RWPE2 (cell line): ENCODE measurements at regions not wholly inside any gene's neighbourhood (a gene's known extent, or its start where the extent isn't known, plus 50 kb on each side); places are given as distances from the start of the nearest gene placed in this dataset.

ENCODE experiments used
- ATAC-seq: fragments of 200-7000 bp; cut with Tn5 transposase; 3 replicates; pipeline ENCODE4 v1.9.1; 2021; ENCODE audit warnings: low read depth
- DNase-seq: peaks from one replicate; pipeline ENCODE4 v3.0.0-alpha.2; 2020; ENCODE audit warnings: low spot score
- H3K27ac ChIP-seq: fragments of 450-650 bp; 2 replicates; pipeline ENCODE4 v1.5.1; 2017; ENCODE audit warnings: mild to moderate bottlenecking; ENCODE audit not compliant: poor library complexity, severe bottlenecking
- H3K27me3 ChIP-seq: fragments of 250-450 bp; sonication (Bioruptor Pico); 2 replicates; pipeline ENCODE4 v1.5.1; 2021; ENCODE audit warnings: mild to moderate bottlenecking, moderate library complexity; ENCODE audit not compliant: insufficient read depth, poor library complexity, severe bottlenecking
- H3K36me3 ChIP-seq: fragments of 250-450 bp; sonication (Bioruptor Pico); 2 replicates; pipeline ENCODE4 v1.5.1; 2020; ENCODE audit warnings: low read depth, mild to moderate bottlenecking, moderate library complexity
- H3K4me1 ChIP-seq: fragments of 250-450 bp; sonication (Bioruptor Pico); 2 replicates; pipeline ENCODE4 v1.5.1; 2021; ENCODE audit warnings: mild to moderate bottlenecking, moderate library complexity; ENCODE audit not compliant: insufficient read depth, poor library complexity, severe bottlenecking
- H3K4me3 ChIP-seq: fragments of 250-450 bp; sonication (Bioruptor Pico); 2 replicates; pipeline ENCODE4 v1.5.1; 2021; ENCODE audit warnings: mild to moderate bottlenecking, moderate library complexity; ENCODE audit not compliant: severe bottlenecking
- H3K9me3 ChIP-seq: fragments of 250-450 bp; sonication (Bioruptor Pico); 2 replicates; pipeline ENCODE4 v1.5.1; 2021; ENCODE audit warnings: mild to moderate bottlenecking, moderate library complexity; ENCODE audit not compliant: severe bottlenecking
- TF ChIP-seq, protein P1 (sequence below): fragments of 450-650 bp; IDR thresholded peaks from one replicate; pipeline ENCODE4 v1.5.1; 2017; ENCODE audit warnings: mild to moderate bottlenecking, moderate library complexity; ENCODE audit not compliant: poor library complexity, severe bottlenecking

DNA sequence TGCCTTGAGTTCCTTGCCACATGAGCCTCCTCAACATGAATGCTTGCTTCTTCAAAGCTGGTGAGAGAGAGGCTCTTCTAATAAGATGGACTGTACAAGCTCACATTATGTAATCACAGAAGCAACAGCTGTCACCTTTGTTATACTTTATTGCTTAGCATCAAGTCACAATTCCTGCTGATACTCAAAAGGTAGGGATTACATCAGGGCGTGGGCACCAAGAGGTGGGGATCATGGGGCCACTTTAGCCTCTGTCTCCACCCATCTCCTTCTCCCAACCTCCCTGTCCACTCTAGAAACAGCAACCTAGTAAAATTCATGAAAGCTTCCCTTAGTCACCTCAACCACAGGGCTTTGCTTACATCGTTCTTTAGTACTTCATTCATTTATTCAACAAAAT lies 95.9 kb downstream of the FAM43A start:
- Histone ChIP-seq H3K4me1 (no peaks in the 10 kb centered on the region), H3K4me3 (no peak overlapping the region), H3K36me3 (no peaks in the 10 kb centered on the region), H3K27ac (no peak overlapping the region), H3K27me3 (no peaks in the 10 kb centered on the region), H3K9me3 (no peaks in the 10 kb centered on the region)
- DNase-seq (no peak), ATAC-seq (no peak)
- TF ChIP-seq, protein P1, sequence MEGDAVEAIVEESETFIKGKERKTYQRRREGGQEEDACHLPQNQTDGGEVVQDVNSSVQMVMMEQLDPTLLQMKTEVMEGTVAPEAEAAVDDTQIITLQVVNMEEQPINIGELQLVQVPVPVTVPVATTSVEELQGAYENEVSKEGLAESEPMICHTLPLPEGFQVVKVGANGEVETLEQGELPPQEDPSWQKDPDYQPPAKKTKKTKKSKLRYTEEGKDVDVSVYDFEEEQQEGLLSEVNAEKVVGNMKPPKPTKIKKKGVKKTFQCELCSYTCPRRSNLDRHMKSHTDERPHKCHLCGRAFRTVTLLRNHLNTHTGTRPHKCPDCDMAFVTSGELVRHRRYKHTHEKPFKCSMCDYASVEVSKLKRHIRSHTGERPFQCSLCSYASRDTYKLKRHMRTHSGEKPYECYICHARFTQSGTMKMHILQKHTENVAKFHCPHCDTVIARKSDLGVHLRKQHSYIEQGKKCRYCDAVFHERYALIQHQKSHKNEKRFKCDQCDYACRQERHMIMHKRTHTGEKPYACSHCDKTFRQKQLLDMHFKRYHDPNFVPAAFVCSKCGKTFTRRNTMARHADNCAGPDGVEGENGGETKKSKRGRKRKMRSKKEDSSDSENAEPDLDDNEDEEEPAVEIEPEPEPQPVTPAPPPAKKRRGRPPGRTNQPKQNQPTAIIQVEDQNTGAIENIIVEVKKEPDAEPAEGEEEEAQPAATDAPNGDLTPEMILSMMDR, result no peak

DNA sequence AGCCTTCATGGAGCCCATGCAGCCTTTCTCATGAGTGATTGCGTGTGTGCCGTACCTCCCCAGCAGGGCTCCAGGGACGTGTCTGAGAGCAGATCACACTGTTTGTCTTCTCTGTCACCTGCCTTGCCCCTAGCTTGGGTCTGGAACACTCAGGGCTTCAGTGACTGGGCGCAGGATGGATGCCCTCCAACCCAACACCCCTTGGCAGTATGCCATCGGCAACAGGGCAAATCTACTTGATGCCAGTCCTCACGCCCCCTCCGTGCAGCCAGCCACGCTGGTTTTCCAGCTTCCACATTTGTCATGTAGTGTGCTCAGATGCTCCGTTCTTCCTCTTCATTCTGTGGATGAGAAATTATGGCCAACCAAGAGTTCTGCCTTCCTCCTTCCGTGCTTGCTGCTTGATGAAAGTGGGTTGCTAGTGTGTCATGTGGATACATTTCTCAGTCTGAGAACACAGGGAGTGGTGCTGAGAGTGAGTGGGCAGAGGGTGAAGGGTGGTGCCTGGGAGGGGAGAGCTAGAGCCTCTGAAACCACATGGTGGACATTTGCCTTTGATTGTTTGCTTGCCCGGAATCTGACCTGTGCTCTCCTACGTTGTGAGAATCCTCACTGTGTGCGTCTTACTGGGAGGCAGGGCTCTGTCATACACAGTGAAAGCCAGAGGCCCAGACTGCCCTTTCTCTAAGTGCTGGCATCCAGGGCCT lies 97.2 kb downstream of the FAM43A start:
- DNase-seq (no peak), ATAC-seq (no peak)
- Histone ChIP-seq H3K27me3 (no peaks in the 10 kb centered on the region), H3K27ac (no peak overlapping the region), H3K4me3 (no peak overlapping the region), H3K36me3 (no peaks in the 10 kb centered on the region), H3K9me3 (no peaks in the 10 kb centered on the region), H3K4me1 (no peaks in the 10 kb centered on the region)
- TF ChIP-seq, protein P1, result no peak

DNA sequence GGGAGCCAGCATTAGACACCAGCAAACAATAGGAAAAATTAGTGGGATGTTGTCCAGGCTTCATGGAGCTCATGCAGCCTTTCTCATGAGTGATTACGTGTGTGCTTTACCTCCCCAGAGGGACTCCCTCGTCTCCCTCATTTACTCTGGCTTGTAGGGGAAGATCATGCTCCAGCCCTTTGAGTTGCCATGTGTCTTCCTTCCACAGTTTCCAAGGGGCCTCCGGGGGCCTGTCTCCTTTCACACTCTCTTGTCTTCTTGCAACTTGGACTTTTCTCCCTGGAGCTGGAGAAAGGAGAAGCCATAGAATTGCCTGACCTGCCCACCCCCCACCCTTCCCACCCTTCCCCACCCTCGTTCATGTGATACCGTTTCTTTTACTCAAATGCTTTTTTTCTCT lies 98.7 kb downstream of the FAM43A start:
- ATAC-seq (no peak), DNase-seq (no peak)
- TF ChIP-seq, protein P1, result no peak
- Histone ChIP-seq H3K9me3 (no peaks in the 10 kb centered on the region), H3K4me3 (no peak overlapping the region), H3K4me1 (no peaks in the 10 kb centered on the region), H3K36me3 (no peaks in the 10 kb centered on the region), H3K27me3 (no peaks in the 10 kb centered on the region), H3K27ac (no peak overlapping the region)

DNA sequence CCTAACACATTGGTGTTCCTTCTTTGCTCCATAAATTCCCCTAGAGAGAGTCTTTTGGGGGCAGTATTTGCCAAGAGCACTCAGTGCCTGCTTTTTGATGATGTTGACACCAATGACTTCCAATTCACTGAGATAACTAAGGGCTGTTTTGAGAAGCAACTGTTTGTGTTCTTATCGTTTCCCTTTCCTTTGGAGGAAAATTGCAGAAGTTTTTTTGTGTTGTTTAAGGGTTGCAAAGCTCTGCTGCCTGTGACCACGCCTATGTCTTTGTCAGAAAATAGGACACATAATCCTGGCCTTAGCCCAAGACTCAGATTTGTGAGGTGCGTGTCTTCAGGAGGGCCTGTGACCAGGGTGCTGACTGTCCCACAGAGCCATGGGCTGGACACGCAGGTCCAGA lies 99.6 kb downstream of the FAM43A start:
- Histone ChIP-seq H3K36me3 (no peaks in the 10 kb centered on the region), H3K27ac (no peak overlapping the region), H3K9me3 (no peaks in the 10 kb centered on the region), H3K4me3 (no peak overlapping the region), H3K27me3 (no peaks in the 10 kb centered on the region), H3K4me1 (no peaks in the 10 kb centered on the region)
- TF ChIP-seq, protein P1, result no peak
- DNase-seq (no peak), ATAC-seq (no peak)

DNA sequence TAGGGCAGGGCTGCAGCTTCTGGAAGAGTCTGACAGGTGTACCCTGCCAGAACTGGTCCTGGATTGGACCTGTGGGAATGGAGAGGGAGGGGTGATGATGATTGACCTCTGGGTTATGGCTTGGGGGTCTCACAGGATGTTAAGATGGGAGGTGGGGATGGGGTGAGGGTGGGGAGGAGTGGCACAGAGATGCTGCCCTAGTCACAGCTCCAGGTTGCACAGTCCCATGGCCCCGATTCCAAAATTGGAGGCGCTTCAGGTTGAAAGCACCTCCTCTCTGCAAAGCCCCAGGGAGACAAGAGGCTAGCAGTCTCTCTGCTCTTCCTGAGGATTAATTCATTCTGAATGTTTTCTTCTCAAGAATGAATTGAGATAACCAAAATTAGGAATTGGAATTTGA lies 101.4 kb downstream of the FAM43A start:
- ATAC-seq, result no peak
- no peaks in the 10 kb centered on the region for H3K9me3 ChIP-seq
- no peaks in the 10 kb centered on the region for H3K27me3 ChIP-seq
- DNase-seq, result no peak
- TF ChIP-seq, protein P1, result no peak
- no peaks in the 10 kb centered on the region for H3K4me1 ChIP-seq
- no peak overlapping the region for H3K4me3 ChIP-seq
- no peak overlapping the region for H3K27ac ChIP-seq
- no peaks in the 10 kb centered on the region for H3K36me3 ChIP-seq
